ENCODE measurements at regions not wholly inside any gene's neighbourhood (a gene's known extent, or its start where the extent isn't known, plus 50 kb on each side); places are given as distances from the start of the nearest gene placed in this dataset.
"Not testable (repeated sequence)": the region's sequence is repeated elsewhere in the genome, so short reads cannot be mapped to it uniquely, and the experiment has no call there.

DNA sequence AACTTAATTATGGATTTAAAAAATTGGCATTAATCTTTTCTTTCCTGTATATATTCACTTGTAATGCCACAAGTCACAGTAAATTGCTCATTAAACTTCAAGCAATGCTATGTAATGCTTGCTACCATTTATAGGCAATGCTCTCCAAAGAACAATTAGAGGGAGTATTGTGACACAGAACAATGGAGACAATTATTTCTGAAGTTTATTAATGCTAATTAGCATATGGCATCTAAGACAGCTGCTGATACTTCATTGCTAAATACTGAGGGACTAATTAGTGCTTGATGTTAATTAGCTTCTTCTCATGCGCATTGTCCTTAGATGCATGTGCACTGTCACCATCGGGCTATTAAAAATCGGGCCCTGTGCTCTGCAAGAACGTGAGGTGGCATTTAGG is 1012.8 kb downstream of the SOCS6 start:
- no CpG with 5 or more reads among the region's 4 CpGs for WGBS (ENCODE audit: insufficient coverage)
- intact Hi-C loops (cut with micrococcal nuclease) = no loop called here
- no peaks in the 10 kb centered on the region for H3K36me3 ChIP-seq (replicated peaks in 1 of 2; ENCODE audit: control insufficient read depth in 1 of 2, insufficient read depth in 2 of 2, low read length in 2 of 2)

DNA sequence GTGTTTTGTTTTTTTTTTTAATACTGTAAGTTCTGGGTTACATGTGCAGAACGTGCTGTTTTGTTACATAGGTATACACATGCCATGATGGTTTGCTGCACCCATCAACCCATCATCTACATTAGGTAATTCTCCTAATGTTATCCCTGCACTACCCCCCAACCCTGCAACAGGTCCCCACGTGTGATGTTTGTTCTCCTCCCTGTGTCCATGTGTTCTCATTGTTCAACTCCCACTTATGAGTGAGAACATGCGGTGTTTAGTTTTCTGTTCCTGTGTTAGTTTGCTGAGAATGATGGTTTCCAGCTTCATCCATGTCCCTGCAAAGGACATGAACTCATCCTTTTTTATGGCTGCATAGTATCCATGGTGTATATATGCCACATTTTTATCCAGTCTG is 1005.4 kb downstream of the SOCS6 start:
- H3K36me3 Mint-ChIP-seq; H3K27ac ChIP-seq (ENCODE audit: low read depth in 1 of 2, low read length in 2 of 2); H3K9me3 Mint-ChIP-seq; H3K9ac ChIP-seq (ENCODE audit: insufficient read depth, low read length, poor library complexity, severe bottlenecking); H3K27me3 Mint-ChIP-seq (ENCODE audit: low read depth in 3 of 3); intact Hi-C loops (cut with micrococcal nuclease); H3K4me2 ChIP-seq (replicated peaks; ENCODE audit: extremely low read depth, low read length, poor library complexity, severe bottlenecking); H3K4me1 Mint-ChIP-seq; DNase-seq; H2AFZ ChIP-seq (ENCODE audit: insufficient read depth, low read depth, low read length, poor library complexity, severe bottlenecking); H3K9me3 ChIP-seq (replicated peaks in 1 of 2; ENCODE audit: control insufficient read depth in 1 of 2, insufficient read depth in 1 of 2, low read length in 2 of 2); H3K27ac Mint-ChIP-seq; H3K27me3 ChIP-seq (ENCODE audit: control insufficient read depth in 2 of 2, insufficient read depth in 2 of 2, low read length in 2 of 2); H3K4me3 Mint-ChIP-seq; H3K79me2 ChIP-seq (ENCODE audit: insufficient read depth, low read length); H3K4me1 ChIP-seq (ENCODE audit: control insufficient read depth in 1 of 2, insufficient read depth in 2 of 2, low read length in 2 of 2); H4K20me1 ChIP-seq (ENCODE audit: insufficient read depth, low read length); H3K36me3 ChIP-seq (replicated peaks in 1 of 2; ENCODE audit: control insufficient read depth in 1 of 2, insufficient read depth in 2 of 2, low read length in 2 of 2); H3K4me3 ChIP-seq (replicated peaks in 1 of 3; ENCODE audit: low read depth in 2 of 3, low read length in 3 of 3): not testable (repeated sequence)
- no CpG with 5 or more reads among the region's 3 CpGs for WGBS (ENCODE audit: insufficient coverage)

More for the DNA sequence above, 1012.8 kb downstream of the SOCS6 start:
- Mint-ChIP-seq H3K4me3 (no peak overlapping the region), H3K36me3 (no peaks in the 10 kb centered on the region), H3K9me3 (peaks cover 0 to 3% (median 0%) of the 10 kb centered on the region in 7 donors), H3K27me3 (ENCODE audit: low read depth in 3 of 3) (no peaks in the 10 kb centered on the region), H3K27ac (no peak overlapping the region), H3K4me1 (no peaks in the 10 kb centered on the region)
- TF ChIP-seq, protein P1, sequence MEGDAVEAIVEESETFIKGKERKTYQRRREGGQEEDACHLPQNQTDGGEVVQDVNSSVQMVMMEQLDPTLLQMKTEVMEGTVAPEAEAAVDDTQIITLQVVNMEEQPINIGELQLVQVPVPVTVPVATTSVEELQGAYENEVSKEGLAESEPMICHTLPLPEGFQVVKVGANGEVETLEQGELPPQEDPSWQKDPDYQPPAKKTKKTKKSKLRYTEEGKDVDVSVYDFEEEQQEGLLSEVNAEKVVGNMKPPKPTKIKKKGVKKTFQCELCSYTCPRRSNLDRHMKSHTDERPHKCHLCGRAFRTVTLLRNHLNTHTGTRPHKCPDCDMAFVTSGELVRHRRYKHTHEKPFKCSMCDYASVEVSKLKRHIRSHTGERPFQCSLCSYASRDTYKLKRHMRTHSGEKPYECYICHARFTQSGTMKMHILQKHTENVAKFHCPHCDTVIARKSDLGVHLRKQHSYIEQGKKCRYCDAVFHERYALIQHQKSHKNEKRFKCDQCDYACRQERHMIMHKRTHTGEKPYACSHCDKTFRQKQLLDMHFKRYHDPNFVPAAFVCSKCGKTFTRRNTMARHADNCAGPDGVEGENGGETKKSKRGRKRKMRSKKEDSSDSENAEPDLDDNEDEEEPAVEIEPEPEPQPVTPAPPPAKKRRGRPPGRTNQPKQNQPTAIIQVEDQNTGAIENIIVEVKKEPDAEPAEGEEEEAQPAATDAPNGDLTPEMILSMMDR (IDR thresholded peaks at IDR 0.05) = no peak
- DNase-seq = no peak
- no peaks in the 10 kb centered on the region for H3K4me1 ChIP-seq (ENCODE audit: control insufficient read depth in 1 of 2, insufficient read depth in 2 of 2, low read length in 2 of 2)
- H2AFZ ChIP-seq (ENCODE audit: insufficient read depth, low read depth, low read length, poor library complexity, severe bottlenecking) = no peak overlapping the region
- H4K20me1 ChIP-seq (ENCODE audit: insufficient read depth, low read length) = no peaks in the 10 kb centered on the region
- H3K9me3 ChIP-seq (replicated peaks in 1 of 2; ENCODE audit: control insufficient read depth in 1 of 2, insufficient read depth in 1 of 2, low read length in 2 of 2) = no peaks in the 10 kb centered on the region
- no peak overlapping the region for H3K9ac ChIP-seq (ENCODE audit: insufficient read depth, low read length, poor library complexity, severe bottlenecking)
- no peak overlapping the region for H3K4me2 ChIP-seq (replicated peaks; ENCODE audit: extremely low read depth, low read length, poor library complexity, severe bottlenecking)
- no peak overlapping the region for H3K27ac ChIP-seq (ENCODE audit: low read depth in 1 of 2, low read length in 2 of 2)
- H3K27me3 ChIP-seq (ENCODE audit: control insufficient read depth in 2 of 2, insufficient read depth in 2 of 2, low read length in 2 of 2) = no peaks in the 10 kb centered on the region
- H3K4me3 ChIP-seq (replicated peaks in 1 of 3; ENCODE audit: low read depth in 2 of 3, low read length in 3 of 3) = no peak overlapping the region
- no peaks in the 10 kb centered on the region for H3K79me2 ChIP-seq (ENCODE audit: insufficient read depth, low read length)

All from CD14-positive monocyte (primary cell).